GM12873 (cell line): ENCODE measurements at regions not wholly inside any gene's neighbourhood (a gene's known extent, or its start where the extent isn't known, plus 50 kb on each side); places are given as distances from the start of the nearest gene placed in this dataset.

ENCODE experiments used
- CTCF ChIP-seq: IDR thresholded peaks from 2 replicates; pipeline ENCODE4 v1.5.1; 2012; ENCODE audit warnings: low read depth, mild to moderate bottlenecking, moderate library complexity, low read length, control low read depth; ENCODE audit not compliant: insufficient read depth; ENCODE audit errors: missing control alignments

- no peak for TF ChIP-seq CTCF
Observed at GRCh38 chr17:79464318-79465010, 146.4 kb downstream of the RBFOX3 start.

GRCh38 chr17:79463421-79464317 lies 147.2 kb downstream of the RBFOX3 start:
- TF ChIP-seq CTCF = no peak

- no peak for TF ChIP-seq CTCF
Observed at GRCh38 chr17:79461041-79461440, 149.8 kb downstream of the RBFOX3 start.

- TF ChIP-seq CTCF = no peak
Observed at GRCh38 chr17:79459846-79460245, 151.0 kb downstream of the RBFOX3 start.

- TF ChIP-seq CTCF = no peak
Observed at GRCh38 chr17:79459003-79459655, 151.7 kb downstream of the RBFOX3 start.

- TF ChIP-seq CTCF = no peak
Observed at GRCh38 chr17:79458356-79458755, 152.5 kb downstream of the RBFOX3 start.

GRCh38 chr17:79457889-79458288 lies 153.0 kb downstream of the RBFOX3 start:
- TF ChIP-seq CTCF = no peak
